ENCODE measurements at regions not wholly inside any gene's neighbourhood (a gene's known extent, or its start where the extent isn't known, plus 50 kb on each side); places are given as distances from the start of the nearest gene placed in this dataset.

DNA sequence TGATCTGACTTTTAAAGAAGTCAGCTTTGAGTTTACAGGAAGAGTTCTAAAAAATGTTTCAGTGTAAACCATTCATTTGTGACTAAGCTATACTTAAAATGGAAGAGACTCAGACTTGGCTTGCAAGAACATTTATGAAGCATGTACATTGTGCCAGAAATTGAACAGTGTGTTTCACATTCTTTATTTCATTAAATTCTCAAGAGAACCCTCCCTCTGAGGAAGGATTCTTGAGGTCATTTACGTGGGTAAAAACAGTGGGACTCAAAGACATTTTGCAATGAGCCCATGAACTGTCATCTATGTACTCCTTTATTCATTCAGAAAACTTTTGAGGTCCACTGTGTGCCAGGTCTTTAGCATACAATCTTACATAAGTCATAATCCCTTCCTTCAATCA, 143.6 kb upstream of the ZNF521 start:
- TF ChIP-seq POLR2AphosphoS5 (IDR thresholded peaks at IDR 0.05; ENCODE audit: low read depth) (no peak), CTCF (conservative IDR thresholded peaks at IDR 0.05; ENCODE audit: low read depth in 2 of 2) (no peak), EZH2phosphoT487 (IDR thresholded peaks at IDR 0.05; ENCODE audit: unreplicated experiment) (no peak), EZH2 (IDR thresholded peaks at IDR 0.05; ENCODE audit: low read depth, unreplicated experiment) (no peak), STAT1 (IDR thresholded peaks at IDR 0.05; ENCODE audit: unreplicated experiment) (no peak), NANOG (IDR thresholded peaks at IDR 0.05; ENCODE audit: borderline replicate concordance) (no peak)
- TF ChIP-seq, protein P1, sequence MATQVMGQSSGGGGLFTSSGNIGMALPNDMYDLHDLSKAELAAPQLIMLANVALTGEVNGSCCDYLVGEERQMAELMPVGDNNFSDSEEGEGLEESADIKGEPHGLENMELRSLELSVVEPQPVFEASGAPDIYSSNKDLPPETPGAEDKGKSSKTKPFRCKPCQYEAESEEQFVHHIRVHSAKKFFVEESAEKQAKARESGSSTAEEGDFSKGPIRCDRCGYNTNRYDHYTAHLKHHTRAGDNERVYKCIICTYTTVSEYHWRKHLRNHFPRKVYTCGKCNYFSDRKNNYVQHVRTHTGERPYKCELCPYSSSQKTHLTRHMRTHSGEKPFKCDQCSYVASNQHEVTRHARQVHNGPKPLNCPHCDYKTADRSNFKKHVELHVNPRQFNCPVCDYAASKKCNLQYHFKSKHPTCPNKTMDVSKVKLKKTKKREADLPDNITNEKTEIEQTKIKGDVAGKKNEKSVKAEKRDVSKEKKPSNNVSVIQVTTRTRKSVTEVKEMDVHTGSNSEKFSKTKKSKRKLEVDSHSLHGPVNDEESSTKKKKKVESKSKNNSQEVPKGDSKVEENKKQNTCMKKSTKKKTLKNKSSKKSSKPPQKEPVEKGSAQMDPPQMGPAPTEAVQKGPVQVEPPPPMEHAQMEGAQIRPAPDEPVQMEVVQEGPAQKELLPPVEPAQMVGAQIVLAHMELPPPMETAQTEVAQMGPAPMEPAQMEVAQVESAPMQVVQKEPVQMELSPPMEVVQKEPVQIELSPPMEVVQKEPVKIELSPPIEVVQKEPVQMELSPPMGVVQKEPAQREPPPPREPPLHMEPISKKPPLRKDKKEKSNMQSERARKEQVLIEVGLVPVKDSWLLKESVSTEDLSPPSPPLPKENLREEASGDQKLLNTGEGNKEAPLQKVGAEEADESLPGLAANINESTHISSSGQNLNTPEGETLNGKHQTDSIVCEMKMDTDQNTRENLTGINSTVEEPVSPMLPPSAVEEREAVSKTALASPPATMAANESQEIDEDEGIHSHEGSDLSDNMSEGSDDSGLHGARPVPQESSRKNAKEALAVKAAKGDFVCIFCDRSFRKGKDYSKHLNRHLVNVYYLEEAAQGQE (IDR thresholded peaks at IDR 0.05; ENCODE audit: unreplicated experiment) = no peak

Data from GM23338 (cell line).